ENCODE measurements at regions not wholly inside any gene's neighbourhood (a gene's known extent, or its start where the extent isn't known, plus 50 kb on each side); places are given as distances from the start of the nearest gene placed in this dataset.

DNA sequence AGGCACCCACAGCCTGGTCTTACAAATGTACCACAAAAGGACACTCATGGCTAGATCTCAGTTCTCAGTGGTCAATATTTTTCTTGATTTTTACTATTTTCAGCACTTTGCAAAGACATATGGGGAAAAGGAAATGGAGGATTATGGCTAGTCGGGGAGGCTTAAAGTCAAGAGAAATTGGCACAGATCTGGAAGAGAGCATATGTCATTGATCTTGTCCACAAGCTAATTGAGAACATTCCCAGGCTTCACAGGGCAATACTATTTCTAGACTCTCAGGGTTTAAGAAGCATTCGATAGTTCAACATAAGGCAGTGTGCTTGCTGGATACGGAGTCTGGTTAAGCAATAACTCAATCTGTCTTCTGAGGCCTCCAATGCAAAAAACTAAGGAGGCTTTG is 285.8 kb downstream of the ZNF608 start (continued):
- TF ChIP-seq, protein P1, sequence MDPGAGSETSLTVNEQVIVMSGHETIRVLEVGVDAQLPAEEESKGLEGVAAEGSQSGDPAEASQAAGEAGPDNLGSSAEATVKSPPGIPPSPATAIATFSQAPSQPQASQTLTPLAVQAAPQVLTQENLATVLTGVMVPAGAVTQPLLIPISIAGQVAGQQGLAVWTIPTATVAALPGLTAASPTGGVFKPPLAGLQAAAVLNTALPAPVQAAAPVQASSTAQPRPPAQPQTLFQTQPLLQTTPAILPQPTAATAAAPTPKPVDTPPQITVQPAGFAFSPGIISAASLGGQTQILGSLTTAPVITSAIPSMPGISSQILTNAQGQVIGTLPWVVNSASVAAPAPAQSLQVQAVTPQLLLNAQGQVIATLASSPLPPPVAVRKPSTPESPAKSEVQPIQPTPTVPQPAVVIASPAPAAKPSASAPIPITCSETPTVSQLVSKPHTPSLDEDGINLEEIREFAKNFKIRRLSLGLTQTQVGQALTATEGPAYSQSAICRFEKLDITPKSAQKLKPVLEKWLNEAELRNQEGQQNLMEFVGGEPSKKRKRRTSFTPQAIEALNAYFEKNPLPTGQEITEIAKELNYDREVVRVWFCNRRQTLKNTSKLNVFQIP (CRISPR knock-in tag; IDR thresholded peaks at IDR 0.05; ENCODE audit: borderline replicate concordance, low read depth), result no peak
- TF ChIP-seq, protein P2, sequence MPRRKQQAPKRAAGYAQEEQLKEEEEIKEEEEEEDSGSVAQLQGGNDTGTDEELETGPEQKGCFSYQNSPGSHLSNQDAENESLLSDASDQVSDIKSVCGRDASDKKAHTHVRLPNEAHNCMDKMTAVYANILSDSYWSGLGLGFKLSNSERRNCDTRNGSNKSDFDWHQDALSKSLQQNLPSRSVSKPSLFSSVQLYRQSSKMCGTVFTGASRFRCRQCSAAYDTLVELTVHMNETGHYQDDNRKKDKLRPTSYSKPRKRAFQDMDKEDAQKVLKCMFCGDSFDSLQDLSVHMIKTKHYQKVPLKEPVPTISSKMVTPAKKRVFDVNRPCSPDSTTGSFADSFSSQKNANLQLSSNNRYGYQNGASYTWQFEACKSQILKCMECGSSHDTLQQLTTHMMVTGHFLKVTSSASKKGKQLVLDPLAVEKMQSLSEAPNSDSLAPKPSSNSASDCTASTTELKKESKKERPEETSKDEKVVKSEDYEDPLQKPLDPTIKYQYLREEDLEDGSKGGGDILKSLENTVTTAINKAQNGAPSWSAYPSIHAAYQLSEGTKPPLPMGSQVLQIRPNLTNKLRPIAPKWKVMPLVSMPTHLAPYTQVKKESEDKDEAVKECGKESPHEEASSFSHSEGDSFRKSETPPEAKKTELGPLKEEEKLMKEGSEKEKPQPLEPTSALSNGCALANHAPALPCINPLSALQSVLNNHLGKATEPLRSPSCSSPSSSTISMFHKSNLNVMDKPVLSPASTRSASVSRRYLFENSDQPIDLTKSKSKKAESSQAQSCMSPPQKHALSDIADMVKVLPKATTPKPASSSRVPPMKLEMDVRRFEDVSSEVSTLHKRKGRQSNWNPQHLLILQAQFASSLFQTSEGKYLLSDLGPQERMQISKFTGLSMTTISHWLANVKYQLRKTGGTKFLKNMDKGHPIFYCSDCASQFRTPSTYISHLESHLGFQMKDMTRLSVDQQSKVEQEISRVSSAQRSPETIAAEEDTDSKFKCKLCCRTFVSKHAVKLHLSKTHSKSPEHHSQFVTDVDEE (CRISPR knock-in tag; IDR thresholded peaks at IDR 0.05), result no peak

DNA sequence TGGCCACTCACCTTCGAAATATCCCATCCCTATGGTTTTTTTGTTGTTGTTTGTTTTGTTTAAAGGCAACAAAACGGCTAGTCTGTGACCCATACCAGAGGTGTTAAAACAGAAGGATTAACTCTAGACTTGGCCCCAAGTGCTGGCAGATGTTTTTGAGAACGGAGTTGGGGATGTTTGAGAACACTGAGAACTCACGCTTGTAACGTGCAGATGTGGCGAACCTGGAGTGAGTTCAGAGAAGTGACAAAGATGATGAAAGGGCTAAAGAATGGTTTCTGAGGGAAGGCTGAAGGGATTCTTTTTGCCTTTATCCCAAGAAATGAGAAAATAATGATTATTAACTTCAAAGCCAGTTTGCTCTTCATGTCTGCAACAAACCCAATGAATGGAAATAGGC is 286.5 kb downstream of the ZNF608 start:
- TF ChIP-seq ZNF70 (CRISPR knock-in tag; IDR thresholded peaks at IDR 0.05) (no peak), ZNF8 (CRISPR knock-in tag; IDR thresholded peaks at IDR 0.05) (no peak), ESRRG (CRISPR knock-in tag; IDR thresholded peaks at IDR 0.05) (no peak), TOX (CRISPR knock-in tag; IDR thresholded peaks at IDR 0.05; ENCODE audit: borderline replicate concordance) (no peak)
- TF ChIP-seq, protein P3, sequence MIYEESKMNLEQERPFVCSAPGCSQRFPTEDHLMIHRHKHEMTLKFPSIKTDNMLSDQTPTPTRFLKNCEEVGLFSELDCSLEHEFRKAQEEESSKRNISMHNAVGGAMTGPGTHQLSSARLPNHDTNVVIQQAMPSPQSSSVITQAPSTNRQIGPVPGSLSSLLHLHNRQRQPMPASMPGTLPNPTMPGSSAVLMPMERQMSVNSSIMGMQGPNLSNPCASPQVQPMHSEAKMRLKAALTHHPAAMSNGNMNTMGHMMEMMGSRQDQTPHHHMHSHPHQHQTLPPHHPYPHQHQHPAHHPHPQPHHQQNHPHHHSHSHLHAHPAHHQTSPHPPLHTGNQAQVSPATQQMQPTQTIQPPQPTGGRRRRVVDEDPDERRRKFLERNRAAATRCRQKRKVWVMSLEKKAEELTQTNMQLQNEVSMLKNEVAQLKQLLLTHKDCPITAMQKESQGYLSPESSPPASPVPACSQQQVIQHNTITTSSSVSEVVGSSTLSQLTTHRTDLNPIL (CRISPR knock-in tag; IDR thresholded peaks at IDR 0.05; ENCODE audit: low read depth), result no peak
- TF ChIP-seq, protein P4, sequence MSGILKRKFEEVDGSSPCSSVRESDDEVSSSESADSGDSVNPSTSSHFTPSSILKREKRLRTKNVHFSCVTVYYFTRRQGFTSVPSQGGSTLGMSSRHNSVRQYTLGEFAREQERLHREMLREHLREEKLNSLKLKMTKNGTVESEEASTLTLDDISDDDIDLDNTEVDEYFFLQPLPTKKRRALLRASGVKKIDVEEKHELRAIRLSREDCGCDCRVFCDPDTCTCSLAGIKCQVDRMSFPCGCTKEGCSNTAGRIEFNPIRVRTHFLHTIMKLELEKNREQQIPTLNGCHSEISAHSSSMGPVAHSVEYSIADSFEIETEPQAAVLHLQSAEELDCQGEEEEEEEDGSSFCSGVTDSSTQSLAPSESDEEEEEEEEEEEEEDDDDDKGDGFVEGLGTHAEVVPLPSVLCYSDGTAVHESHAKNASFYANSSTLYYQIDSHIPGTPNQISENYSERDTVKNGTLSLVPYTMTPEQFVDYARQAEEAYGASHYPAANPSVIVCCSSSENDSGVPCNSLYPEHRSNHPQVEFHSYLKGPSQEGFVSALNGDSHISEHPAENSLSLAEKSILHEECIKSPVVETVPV (CRISPR knock-in tag; IDR thresholded peaks at IDR 0.05), result no peak
- no peak for ATAC-seq

DNA sequence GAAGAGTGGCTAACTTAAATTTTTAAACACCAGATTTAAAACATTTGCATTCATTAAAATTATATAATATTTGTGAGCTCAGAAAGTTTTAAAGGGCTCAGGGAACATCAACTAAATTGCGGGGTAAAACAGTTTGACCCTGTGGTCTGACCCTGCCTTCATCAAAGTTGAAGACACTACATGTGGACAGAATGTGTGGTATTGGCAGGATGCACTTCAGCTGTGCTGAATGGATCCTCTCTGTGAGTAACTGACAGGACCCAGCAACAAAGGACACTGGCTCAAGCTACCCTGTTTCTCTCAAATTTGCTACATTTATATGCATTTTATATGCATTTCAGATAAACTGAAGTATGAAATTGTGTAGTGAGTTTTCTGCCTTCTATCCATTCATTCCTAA is 288.5 kb downstream of the ZNF608 start:
- TF ChIP-seq CSDC2 (CRISPR knock-in tag; IDR thresholded peaks at IDR 0.05), result no peak
- TF ChIP-seq, protein P3 (CRISPR knock-in tag; IDR thresholded peaks at IDR 0.05; ENCODE audit: low read depth), result no peak
- TF ChIP-seq ZNF70 (CRISPR knock-in tag; IDR thresholded peaks at IDR 0.05), result no peak
- TF ChIP-seq, protein P1 (CRISPR knock-in tag; IDR thresholded peaks at IDR 0.05; ENCODE audit: borderline replicate concordance, low read depth), result no peak
- no peak for TF ChIP-seq OSR1 (CRISPR knock-in tag; IDR thresholded peaks at IDR 0.05)
- no peak for ATAC-seq

DNA sequence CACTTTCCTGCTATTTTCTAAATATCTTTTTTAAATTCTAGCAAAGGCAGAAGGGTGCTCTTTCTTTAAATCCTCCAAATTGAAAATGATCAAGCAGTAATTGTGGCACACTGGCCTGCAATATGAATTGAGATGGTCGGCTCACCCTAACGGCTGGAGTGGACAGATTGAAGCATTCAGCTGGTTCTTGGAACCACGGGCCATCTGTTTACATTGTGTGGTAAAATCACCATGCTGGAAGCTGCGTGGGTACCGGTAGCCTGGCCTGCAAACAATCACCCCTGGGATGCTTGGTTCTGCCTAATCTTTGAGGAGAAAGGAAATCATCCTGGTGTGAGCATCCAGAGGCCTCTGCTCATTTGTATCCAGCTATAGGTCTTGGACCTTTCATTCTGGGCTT is 289.3 kb downstream of the ZNF608 start:
- no peak for ATAC-seq
- TF ChIP-seq, protein P1 (CRISPR knock-in tag; IDR thresholded peaks at IDR 0.05; ENCODE audit: borderline replicate concordance, low read depth), result no peak
- no peak for TF ChIP-seq TCF4 (CRISPR knock-in tag; IDR thresholded peaks at IDR 0.05; ENCODE audit: borderline replicate concordance)
- TF ChIP-seq, protein P3 (CRISPR knock-in tag; IDR thresholded peaks at IDR 0.05; ENCODE audit: low read depth), result no peak
- no peak for TF ChIP-seq GLIS3 (CRISPR knock-in tag; IDR thresholded peaks at IDR 0.05)
- no peak for TF ChIP-seq ZFP30 (CRISPR knock-in tag; IDR thresholded peaks at IDR 0.05)
